ENCODE measurements at regions not wholly inside any gene's neighbourhood (a gene's known extent, or its start where the extent isn't known, plus 50 kb on each side); places are given as distances from the start of the nearest gene placed in this dataset.
A peak's percentile ranks its signal among the peaks of the same experiment; 100 is the strongest.

DNA sequence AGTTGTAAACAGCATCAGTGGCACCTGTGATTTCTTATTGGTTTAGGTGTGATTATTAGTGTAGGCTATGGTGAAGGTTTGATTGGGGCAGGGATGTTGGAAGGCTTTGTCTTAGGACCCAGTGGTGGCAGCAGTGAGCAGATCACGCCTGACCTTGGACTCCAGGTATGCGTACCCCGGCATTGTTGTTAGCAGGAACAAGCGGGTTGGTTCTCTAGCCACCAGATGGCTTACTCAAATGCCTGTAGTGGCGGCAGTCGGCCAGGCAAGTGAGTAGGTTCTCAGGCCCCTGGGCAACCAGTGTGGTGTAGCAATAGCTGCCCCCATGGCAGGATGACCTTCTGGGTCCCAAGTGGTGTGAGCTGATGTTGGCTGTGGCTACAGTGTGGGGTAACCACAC is 558.3 kb downstream of the KCNJ3 start (continued):
- TF ChIP-seq, protein P1, sequence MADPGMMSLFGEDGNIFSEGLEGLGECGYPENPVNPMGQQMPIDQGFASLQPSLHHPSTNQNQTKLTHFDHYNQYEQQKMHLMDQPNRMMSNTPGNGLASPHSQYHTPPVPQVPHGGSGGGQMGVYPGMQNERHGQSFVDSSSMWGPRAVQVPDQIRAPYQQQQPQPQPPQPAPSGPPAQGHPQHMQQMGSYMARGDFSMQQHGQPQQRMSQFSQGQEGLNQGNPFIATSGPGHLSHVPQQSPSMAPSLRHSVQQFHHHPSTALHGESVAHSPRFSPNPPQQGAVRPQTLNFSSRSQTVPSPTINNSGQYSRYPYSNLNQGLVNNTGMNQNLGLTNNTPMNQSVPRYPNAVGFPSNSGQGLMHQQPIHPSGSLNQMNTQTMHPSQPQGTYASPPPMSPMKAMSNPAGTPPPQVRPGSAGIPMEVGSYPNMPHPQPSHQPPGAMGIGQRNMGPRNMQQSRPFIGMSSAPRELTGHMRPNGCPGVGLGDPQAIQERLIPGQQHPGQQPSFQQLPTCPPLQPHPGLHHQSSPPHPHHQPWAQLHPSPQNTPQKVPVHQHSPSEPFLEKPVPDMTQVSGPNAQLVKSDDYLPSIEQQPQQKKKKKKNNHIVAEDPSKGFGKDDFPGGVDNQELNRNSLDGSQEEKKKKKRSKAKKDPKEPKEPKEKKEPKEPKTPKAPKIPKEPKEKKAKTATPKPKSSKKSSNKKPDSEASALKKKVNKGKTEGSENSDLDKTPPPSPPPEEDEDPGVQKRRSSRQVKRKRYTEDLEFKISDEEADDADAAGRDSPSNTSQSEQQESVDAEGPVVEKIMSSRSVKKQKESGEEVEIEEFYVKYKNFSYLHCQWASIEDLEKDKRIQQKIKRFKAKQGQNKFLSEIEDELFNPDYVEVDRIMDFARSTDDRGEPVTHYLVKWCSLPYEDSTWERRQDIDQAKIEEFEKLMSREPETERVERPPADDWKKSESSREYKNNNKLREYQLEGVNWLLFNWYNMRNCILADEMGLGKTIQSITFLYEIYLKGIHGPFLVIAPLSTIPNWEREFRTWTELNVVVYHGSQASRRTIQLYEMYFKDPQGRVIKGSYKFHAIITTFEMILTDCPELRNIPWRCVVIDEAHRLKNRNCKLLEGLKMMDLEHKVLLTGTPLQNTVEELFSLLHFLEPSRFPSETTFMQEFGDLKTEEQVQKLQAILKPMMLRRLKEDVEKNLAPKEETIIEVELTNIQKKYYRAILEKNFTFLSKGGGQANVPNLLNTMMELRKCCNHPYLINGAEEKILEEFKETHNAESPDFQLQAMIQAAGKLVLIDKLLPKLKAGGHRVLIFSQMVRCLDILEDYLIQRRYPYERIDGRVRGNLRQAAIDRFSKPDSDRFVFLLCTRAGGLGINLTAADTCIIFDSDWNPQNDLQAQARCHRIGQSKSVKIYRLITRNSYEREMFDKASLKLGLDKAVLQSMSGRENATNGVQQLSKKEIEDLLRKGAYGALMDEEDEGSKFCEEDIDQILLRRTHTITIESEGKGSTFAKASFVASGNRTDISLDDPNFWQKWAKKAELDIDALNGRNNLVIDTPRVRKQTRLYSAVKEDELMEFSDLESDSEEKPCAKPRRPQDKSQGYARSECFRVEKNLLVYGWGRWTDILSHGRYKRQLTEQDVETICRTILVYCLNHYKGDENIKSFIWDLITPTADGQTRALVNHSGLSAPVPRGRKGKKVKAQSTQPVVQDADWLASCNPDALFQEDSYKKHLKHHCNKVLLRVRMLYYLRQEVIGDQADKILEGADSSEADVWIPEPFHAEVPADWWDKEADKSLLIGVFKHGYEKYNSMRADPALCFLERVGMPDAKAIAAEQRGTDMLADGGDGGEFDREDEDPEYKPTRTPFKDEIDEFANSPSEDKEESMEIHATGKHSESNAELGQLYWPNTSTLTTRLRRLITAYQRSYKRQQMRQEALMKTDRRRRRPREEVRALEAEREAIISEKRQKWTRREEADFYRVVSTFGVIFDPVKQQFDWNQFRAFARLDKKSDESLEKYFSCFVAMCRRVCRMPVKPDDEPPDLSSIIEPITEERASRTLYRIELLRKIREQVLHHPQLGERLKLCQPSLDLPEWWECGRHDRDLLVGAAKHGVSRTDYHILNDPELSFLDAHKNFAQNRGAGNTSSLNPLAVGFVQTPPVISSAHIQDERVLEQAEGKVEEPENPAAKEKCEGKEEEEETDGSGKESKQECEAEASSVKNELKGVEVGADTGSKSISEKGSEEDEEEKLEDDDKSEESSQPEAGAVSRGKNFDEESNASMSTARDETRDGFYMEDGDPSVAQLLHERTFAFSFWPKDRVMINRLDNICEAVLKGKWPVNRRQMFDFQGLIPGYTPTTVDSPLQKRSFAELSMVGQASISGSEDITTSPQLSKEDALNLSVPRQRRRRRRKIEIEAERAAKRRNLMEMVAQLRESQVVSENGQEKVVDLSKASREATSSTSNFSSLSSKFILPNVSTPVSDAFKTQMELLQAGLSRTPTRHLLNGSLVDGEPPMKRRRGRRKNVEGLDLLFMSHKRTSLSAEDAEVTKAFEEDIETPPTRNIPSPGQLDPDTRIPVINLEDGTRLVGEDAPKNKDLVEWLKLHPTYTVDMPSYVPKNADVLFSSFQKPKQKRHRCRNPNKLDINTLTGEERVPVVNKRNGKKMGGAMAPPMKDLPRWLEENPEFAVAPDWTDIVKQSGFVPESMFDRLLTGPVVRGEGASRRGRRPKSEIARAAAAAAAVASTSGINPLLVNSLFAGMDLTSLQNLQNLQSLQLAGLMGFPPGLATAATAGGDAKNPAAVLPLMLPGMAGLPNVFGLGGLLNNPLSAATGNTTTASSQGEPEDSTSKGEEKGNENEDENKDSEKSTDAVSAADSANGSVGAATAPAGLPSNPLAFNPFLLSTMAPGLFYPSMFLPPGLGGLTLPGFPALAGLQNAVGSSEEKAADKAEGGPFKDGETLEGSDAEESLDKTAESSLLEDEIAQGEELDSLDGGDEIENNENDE (IDR thresholded peaks at IDR 0.05; ENCODE audit: insufficient replicate concordance, low read length), result no peak
- TF ChIP-seq TEAD4 (IDR thresholded peaks at IDR 0.05; ENCODE audit: low read depth, low read length), result peak; percentile 65; the same call in 1 of the 2 replicates
- TF ChIP-seq TAF1 (IDR thresholded peaks at IDR 0.05; ENCODE audit: low read depth, low read length), result no peak
- no peak for TF ChIP-seq KDM4A (IDR thresholded peaks at IDR 0.05; ENCODE audit: low read depth, low read length, severe bottlenecking)
- no peak for TF ChIP-seq CREB1 (IDR thresholded peaks at IDR 0.05)
- TF ChIP-seq ZNF274 (IDR thresholded peaks at IDR 0.05; ENCODE audit: borderline replicate concordance, extremely low read depth, low read length), result no peak
- no peak for TF ChIP-seq GABPA (IDR thresholded peaks at IDR 0.05; ENCODE audit: borderline replicate concordance, insufficient read depth, low read length)
- TF ChIP-seq TBP (IDR thresholded peaks at IDR 0.05; ENCODE audit: low read depth, low read length), result no peak
- TF ChIP-seq EGR1 (IDR thresholded peaks at IDR 0.05; ENCODE audit: borderline replicate concordance, low read depth, low read length), result no peak
- TF ChIP-seq BRCA1 (IDR thresholded peaks at IDR 0.05; ENCODE audit: low read depth, low read length), result no peak
- TF ChIP-seq RNF2 (IDR thresholded peaks at IDR 0.05; ENCODE audit: borderline replicate concordance, low read depth, low read length, missing control alignments, poor library complexity, severe bottlenecking), result no peak
- TF ChIP-seq, protein P2, sequence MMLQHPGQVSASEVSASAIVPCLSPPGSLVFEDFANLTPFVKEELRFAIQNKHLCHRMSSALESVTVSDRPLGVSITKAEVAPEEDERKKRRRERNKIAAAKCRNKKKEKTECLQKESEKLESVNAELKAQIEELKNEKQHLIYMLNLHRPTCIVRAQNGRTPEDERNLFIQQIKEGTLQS (IDR thresholded peaks at IDR 0.05; ENCODE audit: insufficient read depth, low read depth, low read length), result no peak

All from H1 (cell line).